ENCODE measurements at regions not wholly inside any gene's neighbourhood (a gene's known extent, or its start where the extent isn't known, plus 50 kb on each side); places are given as distances from the start of the nearest gene placed in this dataset.
"Not testable (repeated sequence)": the region's sequence is repeated elsewhere in the genome, so short reads cannot be mapped to it uniquely, and the experiment has no call there.

- DNase-seq (ENCODE audit: low spot score) = no peak
Measured at GRCh38 chr4:66554826-66555225, 884.5 kb upstream of the EPHA5 start.

DNA sequence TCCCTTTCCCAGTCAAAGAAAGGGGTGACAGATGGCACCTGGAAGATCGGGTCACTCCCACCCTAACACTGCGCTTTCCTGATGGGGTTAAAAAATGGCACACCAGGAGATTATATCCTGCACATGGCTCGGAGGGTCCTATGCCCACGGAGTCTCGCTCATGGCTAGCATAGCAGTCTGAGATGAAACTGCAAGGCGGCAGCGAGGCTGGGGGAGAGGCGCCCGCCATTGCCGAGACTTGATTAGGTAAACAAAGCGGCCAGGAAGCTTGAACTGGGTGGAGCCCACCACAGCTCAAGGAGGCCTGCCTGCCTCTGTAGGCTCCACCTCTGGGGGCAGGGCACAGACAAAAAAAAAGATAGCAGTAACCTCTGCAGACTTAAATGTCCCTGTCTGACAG lies 875.0 kb upstream of the EPHA5 start:
- not testable (repeated sequence) for DNase-seq (ENCODE audit: low spot score)

DNA sequence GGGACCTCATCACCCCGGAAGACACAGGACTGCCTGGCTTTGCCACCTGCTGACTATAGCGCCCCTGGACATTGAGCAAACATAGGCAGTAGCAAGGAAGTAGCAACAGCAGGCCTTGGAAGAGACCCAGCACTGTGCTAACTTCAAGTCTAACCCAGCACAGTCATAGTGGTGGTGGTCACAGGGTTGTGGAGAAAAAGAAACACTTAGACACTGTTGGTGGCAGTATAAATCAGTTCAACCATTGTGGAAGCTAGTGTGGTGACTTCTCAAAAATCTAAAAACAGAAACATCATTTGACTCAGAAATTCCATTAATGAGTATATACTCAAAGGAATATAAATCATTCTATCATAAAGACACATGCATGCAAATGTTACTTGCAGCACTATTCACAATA lies 874.0 kb upstream of the EPHA5 start:
- no peak for DNase-seq (ENCODE audit: low spot score)

DNA sequence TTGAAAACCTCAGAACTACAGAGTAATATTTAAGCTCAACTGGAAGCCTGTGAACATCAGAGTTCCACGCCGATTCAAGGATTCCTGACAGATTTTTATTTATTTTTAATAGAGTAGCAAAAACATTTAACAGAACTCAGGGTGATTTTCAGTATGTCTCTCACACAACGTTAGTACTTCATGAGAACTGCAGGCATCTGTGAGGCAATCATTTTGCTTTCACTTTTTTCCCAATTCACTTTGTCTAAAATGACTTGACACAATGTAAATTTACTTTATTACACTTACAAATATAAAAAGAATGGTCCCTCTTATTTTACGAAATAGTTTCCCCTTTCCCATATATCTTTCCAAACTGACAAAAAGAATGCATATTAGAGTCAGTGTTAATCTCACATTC lies 869.5 kb upstream of the EPHA5 start:
- no peak for DNase-seq (ENCODE audit: low spot score)

GRCh38 chr4:66524781-66525180 lies 854.5 kb upstream of the EPHA5 start:
- no peak for DNase-seq (ENCODE audit: low spot score)

- no peak for DNase-seq (ENCODE audit: low spot score)
Measured at GRCh38 chr4:66522244-66522643, 852.0 kb upstream of the EPHA5 start.

DNA sequence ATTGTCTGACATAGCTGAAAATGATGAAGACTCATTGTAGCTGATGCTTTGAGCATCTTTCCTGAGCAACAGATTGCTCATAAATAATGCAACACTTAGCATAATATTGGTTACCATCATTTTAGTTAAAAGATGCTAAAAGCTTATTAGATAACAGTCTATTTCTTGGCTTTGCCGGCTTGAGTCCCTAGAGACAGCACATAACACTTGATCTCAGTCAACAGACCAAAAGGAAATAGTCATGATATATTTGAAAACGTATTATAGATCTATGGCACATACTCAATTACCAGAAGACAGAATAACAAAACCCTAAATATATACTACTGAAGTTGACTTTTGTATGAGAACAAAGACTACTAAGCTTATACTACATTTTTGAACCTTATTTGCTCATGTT lies 846.7 kb upstream of the EPHA5 start:
- no peak for DNase-seq (ENCODE audit: low spot score)

DNA sequence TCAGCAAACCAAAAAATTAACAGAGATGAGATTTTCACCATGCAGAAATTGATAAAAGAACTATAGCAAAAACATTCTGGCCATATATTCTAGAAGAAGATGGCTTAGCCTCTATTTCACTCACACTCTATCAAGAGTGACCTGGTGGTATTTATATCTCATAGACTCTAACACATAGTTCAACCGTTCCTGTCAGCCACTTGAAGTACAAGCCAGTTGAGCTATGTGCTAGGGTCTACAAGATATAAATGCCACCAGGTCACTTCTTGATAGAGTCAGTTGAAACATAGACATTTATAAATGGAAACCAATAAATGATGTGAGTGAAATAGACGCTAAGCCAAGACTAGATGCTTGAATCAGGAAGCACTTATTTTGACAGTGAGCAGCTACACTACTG lies 836.7 kb upstream of the EPHA5 start:
- no peak for DNase-seq (ENCODE audit: low spot score)

- DNase-seq (ENCODE audit: low spot score) = no peak
Measured at GRCh38 chr4:66501997-66502396, 831.7 kb upstream of the EPHA5 start.

GRCh38 chr4:66490729-66491128 lies 820.4 kb upstream of the EPHA5 start:
- no peak for DNase-seq (ENCODE audit: low spot score)

GRCh38 chr4:66489783-66490452 lies 819.6 kb upstream of the EPHA5 start:
- no peak for DNase-seq (ENCODE audit: low spot score)

- no peak for DNase-seq (ENCODE audit: low spot score)
Measured at GRCh38 chr4:66489370-66489769, 819.1 kb upstream of the EPHA5 start.

DNA sequence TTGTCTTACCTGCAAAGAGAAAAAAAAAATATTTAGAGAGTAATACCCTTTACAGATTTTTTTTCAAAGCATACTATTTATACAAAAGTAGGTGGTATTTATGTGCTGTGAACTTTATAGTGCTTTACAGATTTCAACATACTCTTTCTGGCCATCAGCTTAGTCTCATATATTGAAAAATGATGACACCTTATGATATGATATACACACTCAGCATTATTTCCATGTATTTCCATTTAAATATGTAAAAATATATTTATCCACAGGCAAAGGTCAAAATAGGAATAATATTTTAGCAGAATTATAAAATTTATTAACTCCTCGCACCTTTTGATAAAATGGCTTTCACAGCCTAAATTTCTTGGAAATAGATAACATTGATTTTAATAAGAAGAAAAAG lies 815.8 kb upstream of the EPHA5 start:
- no peak for DNase-seq (ENCODE audit: low spot score)

DNA sequence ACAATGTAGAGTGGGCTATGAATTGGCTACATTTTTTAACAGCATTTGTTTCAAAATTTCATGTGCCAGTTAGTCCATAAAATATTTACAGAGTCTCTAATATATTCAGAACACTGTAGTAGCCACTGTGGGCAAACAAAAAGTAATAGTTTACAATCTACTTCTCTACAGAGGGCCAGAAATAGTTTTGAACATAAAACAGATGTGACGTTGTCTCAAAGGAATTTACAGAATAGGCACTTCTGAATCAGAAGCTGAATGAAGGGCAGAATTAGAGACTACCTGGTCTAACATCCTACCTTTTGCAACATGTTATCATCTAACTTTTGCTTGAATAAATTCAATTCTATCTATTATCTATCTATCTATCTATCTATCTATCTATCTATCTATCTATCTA lies 811.9 kb upstream of the EPHA5 start:
- no peak for DNase-seq (ENCODE audit: low spot score)

GRCh38 chr4:66475596-66475995 lies 805.3 kb upstream of the EPHA5 start:
- DNase-seq (ENCODE audit: low spot score) = no peak

DNA sequence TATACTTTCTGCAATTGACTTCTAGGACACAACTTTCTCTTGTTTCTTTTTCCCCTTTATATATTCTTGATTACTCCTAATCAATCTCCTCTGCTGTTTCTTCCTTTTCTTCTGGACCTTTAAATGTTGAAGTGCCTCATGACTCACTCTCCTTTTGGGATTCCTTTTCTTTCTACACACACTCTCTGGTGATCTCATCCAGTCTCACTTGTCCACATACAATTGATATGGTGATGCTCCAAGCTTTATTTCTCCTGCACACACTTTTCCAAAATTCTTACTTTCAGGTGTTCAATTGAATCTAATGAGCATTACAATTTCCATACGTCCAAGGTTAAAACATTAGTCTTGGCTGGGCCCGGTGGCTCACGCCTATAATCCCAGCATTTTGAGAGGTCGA lies 794.8 kb upstream of the EPHA5 start:
- no peak for DNase-seq (ENCODE audit: low spot score)

- not testable (repeated sequence) for DNase-seq (ENCODE audit: low spot score)
Measured at GRCh38 chr4:66462890-66463289, 792.6 kb upstream of the EPHA5 start.

- DNase-seq (ENCODE audit: low spot score) = no peak
Measured at GRCh38 chr4:66451741-66452140, 781.5 kb upstream of the EPHA5 start.

- no peak for DNase-seq (ENCODE audit: low spot score)
Measured at GRCh38 chr4:66443008-66443407, 772.7 kb upstream of the EPHA5 start.

GRCh38 chr4:66439508-66439907 lies 769.2 kb upstream of the EPHA5 start:
- DNase-seq (ENCODE audit: low spot score) = no peak

- no peak for DNase-seq (ENCODE audit: low spot score)
Measured at GRCh38 chr4:66433706-66434105, 763.4 kb upstream of the EPHA5 start.

GRCh38 chr4:66430856-66431255 lies 760.6 kb upstream of the EPHA5 start:
- DNase-seq (ENCODE audit: low spot score) = peak; percentile 5

- no peak for DNase-seq (ENCODE audit: low spot score)
Measured at GRCh38 chr4:66429276-66429675, 759.0 kb upstream of the EPHA5 start.

DNA sequence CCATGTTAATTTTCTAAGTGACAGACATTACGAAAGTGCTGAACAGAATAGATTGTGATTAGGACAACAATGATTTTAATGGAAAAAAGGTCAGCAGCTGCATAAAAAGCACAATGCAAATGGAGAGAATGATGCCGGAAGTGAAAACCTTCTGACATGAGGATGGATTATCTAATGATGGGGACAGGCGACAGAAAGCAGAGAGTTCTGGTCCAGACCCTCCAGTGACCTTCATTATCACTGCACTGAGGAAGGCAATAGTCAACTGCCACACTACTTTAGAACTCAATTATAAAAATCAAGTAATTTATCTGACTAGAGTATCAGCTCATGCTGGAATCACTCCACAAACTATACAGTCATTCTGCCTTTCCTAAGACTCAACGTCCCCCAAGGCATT lies 746.1 kb upstream of the EPHA5 start:
- no peak for DNase-seq (ENCODE audit: low spot score)

DNA sequence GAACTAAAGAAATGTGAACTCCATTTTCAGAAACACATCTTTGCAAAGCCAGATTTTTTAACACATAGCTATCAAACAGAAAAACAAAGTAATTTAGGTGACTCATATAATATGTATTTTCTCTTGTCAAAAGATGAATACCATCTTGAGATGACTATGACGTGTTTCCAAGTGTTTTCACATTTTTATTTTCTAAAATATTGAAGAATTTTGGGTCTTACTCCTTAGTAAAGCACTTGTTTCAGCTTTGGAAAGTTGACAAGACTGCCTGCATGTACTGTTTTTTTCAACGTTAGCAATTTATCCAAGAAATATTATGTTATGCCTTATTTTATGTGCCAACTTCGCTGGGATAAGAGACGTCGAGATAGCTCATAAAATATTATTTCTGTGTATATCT lies 733.9 kb upstream of the EPHA5 start:
- no peak for DNase-seq (ENCODE audit: low spot score)
